HEK293 (cell line): ENCODE measurements at regions not wholly inside any gene's neighbourhood (a gene's known extent, or its start where the extent isn't known, plus 50 kb on each side); places are given as distances from the start of the nearest gene placed in this dataset.

ENCODE experiments used
- CTCF ChIA-PET: fragments of 350-600 bp; formaldehyde crosslinking; extraction: SDS; loops from one replicate; lab custom pipeline; 2021; ENCODE audit warnings: antibody characterized with exemption; lab: Yijun Ruan, JAX
- POLR2A ChIA-PET: fragments of 300-600 bp; formaldehyde crosslinking; extraction: SDS; loops from one replicate; lab custom pipeline; 2020; ENCODE audit warnings: antibody characterized with exemption, inconsistent platforms; lab: Yijun Ruan, JAX
- H3K27ac ChIP-seq: fragments of 200-500 bp; sonication (Bioruptor generic); 2 replicates; pipeline ENCODE4 v1.5.1; 2014; ENCODE audit warnings: low read depth, low read length, control low read depth, inconsistent platforms; ENCODE audit errors: extremely low read depth
- H3K36me3 ChIP-seq, 2 experiments: fragments of 200-500 bp in 1 of 2; sonication (Bioruptor generic) in 1 of 2; 1 replicate in 1 of 2; 2 replicates in 1 of 2; pipeline ENCODE4 v1.5.1; 2014 to 2017; ENCODE audit warnings: inconsistent platforms in 2 of 2, low read length in 2 of 2; ENCODE audit not compliant: control insufficient read depth in 2 of 2, insufficient read depth in 1 of 2
- H3K4me1 ChIP-seq: fragments of 200-500 bp; sonication (Bioruptor generic); 2 replicates; pipeline ENCODE4 v1.5.1; 2014; ENCODE audit warnings: mild to moderate bottlenecking, low read length, inconsistent platforms; ENCODE audit not compliant: control insufficient read depth, insufficient read depth
- H3K4me3 ChIP-seq: 2 replicates; pipeline ENCODE4 v1.5.1; 2011; ENCODE audit warnings: low read depth, mild to moderate bottlenecking, control low read depth, low read length, moderate library complexity
- H3K9me3 ChIP-seq: fragments of 200-500 bp; sonication (Bioruptor generic); 2 replicates; pipeline ENCODE4 v1.5.1; 2014; ENCODE audit warnings: low read depth, low read length, inconsistent platforms; ENCODE audit not compliant: control insufficient read depth, insufficient read depth
- GFI1B ChIP-seq: fragments of 450-650 bp; formaldehyde crosslinking; IDR thresholded peaks from 2 replicates; pipeline ENCODE4 v1.5.1; 2016; ENCODE audit warnings: missing biosample characterization, missing genetic modification characterization
- GLI4 ChIP-seq: fragments of 450-650 bp; formaldehyde crosslinking; IDR thresholded peaks from 2 replicates; pipeline ENCODE4 v1.5.1; 2016; ENCODE audit warnings: missing biosample characterization, missing genetic modification characterization
- SCRT1 ChIP-seq: fragments of 450-650 bp; formaldehyde crosslinking; IDR thresholded peaks from 2 replicates; pipeline ENCODE4 v1.5.1; 2016; ENCODE audit warnings: missing biosample characterization, missing genetic modification characterization, borderline replicate concordance
- SP3 ChIP-seq: fragments of 450-650 bp; formaldehyde crosslinking; IDR thresholded peaks from 2 replicates; pipeline ENCODE4 v1.5.1; 2016; ENCODE audit warnings: missing biosample characterization, missing genetic modification characterization
- TCF7L2 ChIP-seq: IDR thresholded peaks from 2 replicates; pipeline ENCODE4 v1.6.1; 2011; ENCODE audit warnings: low read depth, mild to moderate bottlenecking, inconsistent platforms, low read length, moderate library complexity, borderline replicate concordance
- TRIM28 ChIP-seq: IDR thresholded peaks from 2 replicates; pipeline ENCODE4 v1.6.1; 2011; ENCODE audit warnings: low read length, control low read depth, borderline replicate concordance
- ZNF146 ChIP-seq: fragments of 450-650 bp; formaldehyde crosslinking; IDR thresholded peaks from 2 replicates; pipeline ENCODE4 v1.5.1; 2016; ENCODE audit warnings: missing biosample characterization, missing genetic modification characterization
- ZNF148 ChIP-seq: fragments of 450-650 bp; formaldehyde crosslinking; IDR thresholded peaks from 2 replicates; pipeline ENCODE4 v1.5.0; 2017; ENCODE audit warnings: missing biosample characterization, missing genetic modification characterization, borderline replicate concordance
- ZNF202 ChIP-seq: fragments of 450-650 bp; formaldehyde crosslinking; IDR thresholded peaks from 2 replicates; pipeline ENCODE4 v1.5.1; 2016; ENCODE audit warnings: missing biosample characterization, missing genetic modification characterization, borderline replicate concordance
- ZNF221 ChIP-seq: fragments of 450-650 bp; formaldehyde crosslinking; IDR thresholded peaks from 2 replicates; pipeline ENCODE4 v1.5.1; 2017; ENCODE audit warnings: missing biosample characterization, missing genetic modification characterization, borderline replicate concordance
- ZNF501 ChIP-seq: fragments of 450-650 bp; formaldehyde crosslinking; IDR thresholded peaks from 2 replicates; pipeline ENCODE4 v1.5.1; 2016; ENCODE audit warnings: missing biosample characterization, missing genetic modification characterization
- ZNF529 ChIP-seq: fragments of 450-650 bp; formaldehyde crosslinking; IDR thresholded peaks from 2 replicates; pipeline ENCODE4 v1.5.1; 2017; ENCODE audit warnings: missing genetic modification characterization, missing biosample characterization; ENCODE audit not compliant: insufficient replicate concordance
- ZNF544 ChIP-seq: fragments of 450-650 bp; formaldehyde crosslinking; IDR thresholded peaks from 2 replicates; pipeline ENCODE4 v1.5.0; 2017; ENCODE audit warnings: missing biosample characterization, missing genetic modification characterization
- ZNF626 ChIP-seq: fragments of 450-650 bp; sonication (Bioruptor Pico); formaldehyde crosslinking; IDR thresholded peaks from 2 replicates; pipeline ENCODE4 v1.5.1; 2018; ENCODE audit warnings: missing biosample characterization, missing genetic modification characterization, inconsistent platforms
- ZNF629 ChIP-seq: fragments of 450-650 bp; formaldehyde crosslinking; IDR thresholded peaks from 2 replicates; pipeline ENCODE4 v1.5.1; 2017; ENCODE audit warnings: missing biosample characterization, missing genetic modification characterization
- ZNF660 ChIP-seq: fragments of 450-650 bp; IDR thresholded peaks from 2 replicates; pipeline ENCODE4 v1.5.1; 2018; ENCODE audit warnings: missing biosample characterization, mild to moderate bottlenecking, missing genetic modification characterization
- ZSCAN23 ChIP-seq: fragments of 450-650 bp; formaldehyde crosslinking; IDR thresholded peaks from 2 replicates; pipeline ENCODE4 v1.5.1; 2016; ENCODE audit warnings: missing biosample characterization, missing genetic modification characterization
- TF ChIP-seq, protein P1 (sequence below): fragments of 450-650 bp; formaldehyde crosslinking; IDR thresholded peaks from 2 replicates; pipeline ENCODE4 v1.5.1; 2016; ENCODE audit warnings: missing biosample characterization, missing genetic modification characterization
- TF ChIP-seq, protein P2 (sequence below): fragments of 450-650 bp; formaldehyde crosslinking; IDR thresholded peaks from 2 replicates; pipeline ENCODE4 v1.5.1; 2016; ENCODE audit warnings: missing biosample characterization, missing genetic modification characterization
- TF ChIP-seq, protein P3 (sequence below): fragments of 450-650 bp; formaldehyde crosslinking; IDR thresholded peaks from 2 replicates; pipeline ENCODE4 v1.5.1; 2016; ENCODE audit warnings: missing biosample characterization, missing genetic modification characterization
- TF ChIP-seq, protein P4 (sequence below): fragments of 450-650 bp; formaldehyde crosslinking; IDR thresholded peaks from 2 replicates; pipeline ENCODE4 v1.5.1; 2016; ENCODE audit warnings: missing biosample characterization, missing genetic modification characterization

GRCh38 chr15:46701896-46702295 is 1015.4 kb upstream of the SEMA6D start (continued):
- TF ChIP-seq, protein P1, sequence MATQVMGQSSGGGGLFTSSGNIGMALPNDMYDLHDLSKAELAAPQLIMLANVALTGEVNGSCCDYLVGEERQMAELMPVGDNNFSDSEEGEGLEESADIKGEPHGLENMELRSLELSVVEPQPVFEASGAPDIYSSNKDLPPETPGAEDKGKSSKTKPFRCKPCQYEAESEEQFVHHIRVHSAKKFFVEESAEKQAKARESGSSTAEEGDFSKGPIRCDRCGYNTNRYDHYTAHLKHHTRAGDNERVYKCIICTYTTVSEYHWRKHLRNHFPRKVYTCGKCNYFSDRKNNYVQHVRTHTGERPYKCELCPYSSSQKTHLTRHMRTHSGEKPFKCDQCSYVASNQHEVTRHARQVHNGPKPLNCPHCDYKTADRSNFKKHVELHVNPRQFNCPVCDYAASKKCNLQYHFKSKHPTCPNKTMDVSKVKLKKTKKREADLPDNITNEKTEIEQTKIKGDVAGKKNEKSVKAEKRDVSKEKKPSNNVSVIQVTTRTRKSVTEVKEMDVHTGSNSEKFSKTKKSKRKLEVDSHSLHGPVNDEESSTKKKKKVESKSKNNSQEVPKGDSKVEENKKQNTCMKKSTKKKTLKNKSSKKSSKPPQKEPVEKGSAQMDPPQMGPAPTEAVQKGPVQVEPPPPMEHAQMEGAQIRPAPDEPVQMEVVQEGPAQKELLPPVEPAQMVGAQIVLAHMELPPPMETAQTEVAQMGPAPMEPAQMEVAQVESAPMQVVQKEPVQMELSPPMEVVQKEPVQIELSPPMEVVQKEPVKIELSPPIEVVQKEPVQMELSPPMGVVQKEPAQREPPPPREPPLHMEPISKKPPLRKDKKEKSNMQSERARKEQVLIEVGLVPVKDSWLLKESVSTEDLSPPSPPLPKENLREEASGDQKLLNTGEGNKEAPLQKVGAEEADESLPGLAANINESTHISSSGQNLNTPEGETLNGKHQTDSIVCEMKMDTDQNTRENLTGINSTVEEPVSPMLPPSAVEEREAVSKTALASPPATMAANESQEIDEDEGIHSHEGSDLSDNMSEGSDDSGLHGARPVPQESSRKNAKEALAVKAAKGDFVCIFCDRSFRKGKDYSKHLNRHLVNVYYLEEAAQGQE (tag by site-specific recombination): no peak
- TF ChIP-seq, protein P2, sequence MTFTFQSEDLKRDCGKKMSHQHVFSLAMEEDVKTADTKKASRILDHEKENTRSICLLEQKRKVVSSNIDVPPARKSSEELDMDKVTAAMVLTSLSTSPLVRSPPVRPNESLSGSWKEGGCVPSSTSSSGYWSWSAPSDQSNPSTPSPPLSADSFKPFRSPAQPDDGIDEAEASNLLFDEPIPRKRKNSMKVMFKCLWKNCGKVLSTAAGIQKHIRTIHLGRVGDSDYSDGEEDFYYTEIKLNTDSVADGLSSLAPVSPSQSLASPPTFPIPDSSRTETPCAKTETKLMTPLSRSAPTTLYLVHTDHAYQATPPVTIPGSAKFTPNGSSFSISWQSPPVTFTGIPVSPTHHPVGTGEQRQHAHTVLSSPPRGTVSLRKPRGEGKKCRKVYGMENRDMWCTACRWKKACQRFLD: no peak
- TF ChIP-seq ZNF202 (tag by site-specific recombination): no peak

GRCh38 chr15:46703020-46703861 is 1014.1 kb upstream of the SEMA6D start:
- Histone ChIP-seq H3K4me1 (no peaks in the 10 kb centered on the region), H3K27ac (no peak overlapping the region), H3K4me3 (no peak overlapping the region)
- no peak for TF ChIP-seq SP3 (tag by site-specific recombination)
- no peak for TF ChIP-seq TRIM28
- TF ChIP-seq SCRT1 (tag by site-specific recombination): no peak
- TF ChIP-seq, protein P2: no peak
- TF ChIP-seq GLI4: no peak
- TF ChIP-seq GFI1B: no peak
- no peak for TF ChIP-seq ZNF626 (tag by site-specific recombination)
- TF ChIP-seq, protein P3, sequence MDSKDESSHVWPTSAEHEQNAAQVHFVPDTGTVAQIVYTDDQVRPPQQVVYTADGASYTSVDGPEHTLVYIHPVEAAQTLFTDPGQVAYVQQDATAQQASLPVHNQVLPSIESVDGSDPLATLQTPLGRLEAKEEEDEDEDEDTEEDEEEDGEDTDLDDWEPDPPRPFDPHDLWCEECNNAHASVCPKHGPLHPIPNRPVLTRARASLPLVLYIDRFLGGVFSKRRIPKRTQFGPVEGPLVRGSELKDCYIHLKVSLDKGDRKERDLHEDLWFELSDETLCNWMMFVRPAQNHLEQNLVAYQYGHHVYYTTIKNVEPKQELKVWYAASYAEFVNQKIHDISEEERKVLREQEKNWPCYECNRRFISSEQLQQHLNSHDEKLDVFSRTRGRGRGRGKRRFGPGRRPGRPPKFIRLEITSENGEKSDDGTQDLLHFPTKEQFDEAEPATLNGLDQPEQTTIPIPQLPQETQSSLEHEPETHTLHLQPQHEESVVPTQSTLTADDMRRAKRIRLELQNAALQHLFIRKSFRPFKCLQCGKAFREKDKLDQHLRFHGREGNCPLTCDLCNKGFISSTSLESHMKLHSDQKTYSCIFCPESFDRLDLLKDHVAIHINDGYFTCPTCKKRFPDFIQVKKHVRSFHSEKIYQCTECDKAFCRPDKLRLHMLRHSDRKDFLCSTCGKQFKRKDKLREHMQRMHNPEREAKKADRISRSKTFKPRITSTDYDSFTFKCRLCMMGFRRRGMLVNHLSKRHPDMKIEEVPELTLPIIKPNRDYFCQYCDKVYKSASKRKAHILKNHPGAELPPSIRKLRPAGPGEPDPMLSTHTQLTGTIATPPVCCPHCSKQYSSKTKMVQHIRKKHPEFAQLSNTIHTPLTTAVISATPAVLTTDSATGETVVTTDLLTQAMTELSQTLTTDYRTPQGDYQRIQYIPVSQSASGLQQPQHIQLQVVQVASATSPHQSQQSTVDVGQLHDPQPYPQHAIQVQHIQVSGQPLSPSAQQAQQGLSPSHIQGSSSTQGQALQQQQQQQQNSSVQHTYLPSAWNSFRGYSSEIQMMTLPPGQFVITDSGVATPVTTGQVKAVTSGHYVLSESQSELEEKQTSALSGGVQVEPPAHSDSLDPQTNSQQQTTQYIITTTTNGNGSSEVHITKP: no peak
- TF ChIP-seq ZNF148: no peak
- TF ChIP-seq ZNF629 (tag by site-specific recombination): no peak
- TF ChIP-seq, protein P4, sequence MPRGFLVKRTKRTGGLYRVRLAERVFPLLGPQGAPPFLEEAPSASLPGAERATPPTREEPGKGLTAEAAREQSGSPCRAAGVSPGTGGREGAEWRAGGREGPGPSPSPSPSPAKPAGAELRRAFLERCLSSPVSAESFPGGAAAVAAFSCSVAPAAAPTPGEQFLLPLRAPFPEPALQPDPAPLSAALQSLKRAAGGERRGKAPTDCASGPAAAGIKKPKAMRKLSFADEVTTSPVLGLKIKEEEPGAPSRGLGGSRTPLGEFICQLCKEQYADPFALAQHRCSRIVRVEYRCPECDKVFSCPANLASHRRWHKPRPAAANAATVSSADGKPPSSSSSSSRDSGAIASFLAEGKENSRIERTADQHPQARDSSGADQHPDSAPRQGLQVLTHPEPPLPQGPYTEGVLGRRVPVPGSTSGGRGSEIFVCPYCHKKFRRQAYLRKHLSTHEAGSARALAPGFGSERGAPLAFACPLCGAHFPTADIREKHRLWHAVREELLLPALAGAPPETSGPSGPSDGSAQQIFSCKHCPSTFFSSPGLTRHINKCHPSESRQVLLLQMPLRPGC (tag by site-specific recombination): no peak
- no peak for TF ChIP-seq ZNF221 (tag by site-specific recombination)
- TF ChIP-seq ZNF529 (tag by site-specific recombination): no peak
- no peak for TF ChIP-seq ZNF660 (tag by site-specific recombination)
- no peak for TF ChIP-seq ZSCAN23 (tag by site-specific recombination)
- no peak for TF ChIP-seq TCF7L2
- no peak for TF ChIP-seq ZNF146 (tag by site-specific recombination)
- no peak for TF ChIP-seq ZNF544 (tag by site-specific recombination)
- no peak for TF ChIP-seq ZNF501 (tag by site-specific recombination)
- TF ChIP-seq, all 188 proteins: peak for 0
- Histone ChIP-seq H3K9me3 (no peaks in the 10 kb centered on the region), H3K36me3 (no peaks in the 10 kb centered on the region)
- POLR2A ChIA-PET: no interaction called here
- CTCF ChIA-PET: no interaction called here
